HepG2 (cell line): ENCODE measurements at regions not wholly inside any gene's neighbourhood (a gene's known extent, or its start where the extent isn't known, plus 50 kb on each side); places are given as distances from the start of the nearest gene placed in this dataset.

Experiments
- ATAC-seq: fragments of 200-7000 bp; cut with Tn5 transposase; 3 replicates; pipeline ENCODE4 v1.9.1; 2020; ENCODE audit warnings: mild to moderate bottlenecking, moderate library complexity
- BruUV-seq: library from RNA; stranded (reverse); fragments of 400-500 nt; replicated peaks from 2 replicates; lab custom pipeline; 2021; lab: Mats Ljungman, UMichigan
- CTCF ChIA-PET: fragments of 300-600 bp; formaldehyde crosslinking; extraction: SDS; loops from one replicate; lab custom pipeline; 2021; ENCODE audit warnings: low total read pairs, inconsistent platforms, low intra/inter-chr PET ratio; lab: Yijun Ruan, JAX
- POLR2A ChIA-PET: fragments of 350-600 bp; sonication (Branson Sonifier 250); formaldehyde crosslinking; loops from one replicate; lab custom pipeline; 2020; ENCODE audit warnings: antibody characterized with exemption, inconsistent platforms; lab: Yijun Ruan, JAX
- DNase-seq: peaks from one replicate; pipeline ENCODE4 v3.0.0-alpha.2; 2015; ENCODE audit warnings: low spot score
- FAIRE-seq: peaks from 3 replicates; lab custom pipeline; 2011; peaks lifted over from hg19 to GRCh38; lab: Jason Lieb, UNC
- H2AFZ ChIP-seq: one replicate; pipeline ENCODE4 v1.6.1; 2011; ENCODE audit warnings: low read length, inconsistent platforms
- H3K27ac ChIP-seq: fragments of 300-600 bp; 3 replicates; pipeline ENCODE4 v1.8.0; 2011; ENCODE audit warnings: mixed run types, mild to moderate bottlenecking, mixed read lengths, low read length, inconsistent platforms; ENCODE audit not compliant: insufficient read depth; ENCODE audit errors: extremely low read length
- H3K27me3 ChIP-seq, 2 experiments: fragments of 200-600 bp in 1 of 2; 2 replicates in 1 of 2; 3 replicates in 1 of 2; pipeline versions ENCODE4 v1.6.0 to v1.8.0; 2011; ENCODE audit warnings: low read length in 2 of 2, mild to moderate bottlenecking in 2 of 2, moderate library complexity in 2 of 2, inconsistent platforms in 1 of 2; ENCODE audit not compliant: insufficient read depth in 2 of 2, control insufficient read depth in 1 of 2
- H3K36me3 ChIP-seq, 2 experiments: fragments of 200-600 bp in 1 of 2; replicated peaks in 1 of 2; 2 replicates in 1 of 2; 3 replicates in 1 of 2; pipeline versions ENCODE4 v1.5.1 to v1.8.0; 2011; ENCODE audit warnings: low read length in 2 of 2, inconsistent platforms in 1 of 2; ENCODE audit not compliant: insufficient read depth in 2 of 2, control insufficient read depth in 1 of 2
- H3K4me1 ChIP-seq: 2 replicates; pipeline ENCODE4 v1.5.1; 2012; ENCODE audit warnings: low read length, inconsistent platforms; ENCODE audit not compliant: insufficient read depth
- H3K4me2 ChIP-seq: 2 replicates; pipeline ENCODE4 v1.6.0; 2011; ENCODE audit warnings: low read depth, low read length, inconsistent platforms
- H3K4me3 ChIP-seq, 3 experiments: fragments of 200-600 bp in 1 of 3; sonication (generic), shearing (Covaris generic) in 1 of 3; replicated peaks in 1 of 3; 2 replicates each; pipeline ENCODE4 v1.5.1; 2011 to 2016; ENCODE audit warnings: low read length in 3 of 3, inconsistent platforms in 2 of 3, low read depth in 2 of 3, mild to moderate bottlenecking in 2 of 3, control low read depth in 1 of 3, mixed read lengths in 1 of 3; ENCODE audit not compliant: insufficient read depth in 1 of 3
- H3K79me2 ChIP-seq: one replicate; pipeline ENCODE4 v1.6.1; 2011; ENCODE audit warnings: low read length, inconsistent platforms; ENCODE audit not compliant: insufficient read depth
- H3K9ac ChIP-seq: 2 replicates; pipeline ENCODE4 v1.6.0; 2011; ENCODE audit warnings: mild to moderate bottlenecking, low read depth, low read length, inconsistent platforms; ENCODE audit not compliant: insufficient read depth
- H3K9me3 ChIP-seq: 2 replicates; pipeline ENCODE4 v1.5.1; 2012; ENCODE audit warnings: mild to moderate bottlenecking, low read length
- H4K20me1 ChIP-seq: 2 replicates; pipeline ENCODE4 v1.6.0; 2011; ENCODE audit warnings: inconsistent platforms, mild to moderate bottlenecking, low read length, moderate library complexity; ENCODE audit not compliant: insufficient read depth
- ARID4A ChIP-seq: sonication (generic); formaldehyde crosslinking; IDR thresholded peaks from 2 replicates; pipeline ENCODE4 v1.5.0; 2020; ENCODE audit warnings: mild to moderate bottlenecking, missing genetic modification reagents, borderline replicate concordance
- FOXJ3 ChIP-seq: sonication (generic); formaldehyde crosslinking; IDR thresholded peaks from 2 replicates; pipeline ENCODE4 v1.4.0; 2020; ENCODE audit warnings: missing genetic modification reagents, mild to moderate bottlenecking, borderline replicate concordance
- HMG20B ChIP-seq: conservative IDR thresholded peaks from 2 replicates; pipeline ENCODE4 v1.6.1; 2016; ENCODE audit warnings: missing genetic modification reagents, missing compliant biosample characterization
- ZNF652 ChIP-seq: IDR thresholded peaks from 2 replicates; pipeline ENCODE4 v1.6.1; 2016; ENCODE audit warnings: low read depth, borderline replicate concordance
- WGBS: methylation state at CpG from one replicate; pipeline ENCODE4 v1.1.6; 2017; ENCODE audit warnings: low lambda C conversion rate; 5-methylcytosine and 5-hydroxymethylcytosine counted together
- in situ Hi-C: cut with HindIII; loops from 2 replicates; pipeline ENCODE4 v1.10.0; 2017; ENCODE audit warnings: low pct_unique_long_range_greater_than_20kb; ENCODE audit not compliant: extremely low pct_ligation_motif_present
- intact Hi-C: fragments of 100-400 bp; cut with micrococcal nuclease; formaldehyde crosslinking; loops from one replicate; pipeline ENCODE4 v1.10.0; 2022; ENCODE audit not compliant: unreplicated experiment

GRCh38 chr6:110526726-110527125 is 50.3 kb upstream of the SLC22A16 start:
- H3K9ac ChIP-seq, result no peak overlapping the region
- ATAC-seq (no peak), DNase-seq (no peak), FAIRE-seq (no peak)
- TF ChIP-seq ARID4A, result no peak
- TF ChIP-seq HMG20B (CRISPR knock-in tag), result no peak
- no peak for TF ChIP-seq ZNF652 (CRISPR knock-in tag)
- no peak for TF ChIP-seq FOXJ3
- ChIA-PET POLR2A (no interaction called here), CTCF (no interaction called here)
- intact Hi-C loops, result loop anchor here (5.0 to 10.0 kb wide), 3 partner anchors 68 to 351 kb away; no protein-coding TSS in a partner anchor
- peaks cover 47% of the 10 kb centered on the region for H3K4me1 ChIP-seq
- H3K79me2 ChIP-seq, result no peaks in the 10 kb centered on the region
- in situ Hi-C loops, result loop anchor here (10.0 kb wide), 1 partner anchor 468 kb away; no protein-coding TSS in a partner anchor
- no peak overlapping the region for H3K4me2 ChIP-seq
- WGBS, result 85% methylated on average over 3 of the region's 3 CpGs
- no peak overlapping the region for H3K27ac ChIP-seq
- no peaks in the 10 kb centered on the region for H3K27me3 ChIP-seq
- no peaks in the 10 kb centered on the region for H4K20me1 ChIP-seq
- H2AFZ ChIP-seq, result no peak overlapping the region
- no peaks in the 10 kb centered on the region for H3K9me3 ChIP-seq
- no peak overlapping the region for H3K4me3 ChIP-seq
- no TSS peak for BruUV-seq
- no peaks in the 10 kb centered on the region for H3K36me3 ChIP-seq
